ENCODE measurements at regions not wholly inside any gene's neighbourhood (a gene's known extent, or its start where the extent isn't known, plus 50 kb on each side); places are given as distances from the start of the nearest gene placed in this dataset.

DNA sequence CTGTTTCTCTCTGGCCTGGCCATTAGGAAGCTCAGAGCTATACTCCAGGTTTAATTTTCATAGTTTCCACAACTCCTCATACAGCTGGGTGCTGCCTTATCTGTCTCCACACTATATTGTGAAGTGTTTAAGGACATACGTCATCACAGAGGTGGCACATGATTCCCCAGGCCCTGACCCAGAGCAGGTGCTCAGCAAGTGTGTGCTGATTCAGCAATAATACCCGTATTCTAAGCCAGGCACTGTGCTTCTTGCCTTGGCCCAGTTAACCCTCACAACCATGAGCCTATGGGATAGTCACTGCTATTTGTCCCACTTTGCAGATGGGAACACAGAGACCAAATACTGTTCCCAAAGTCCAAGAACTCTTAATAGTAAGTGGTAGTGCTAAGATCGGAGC lies 93.5 kb upstream of the SMIM23 start:
- no peak overlapping the region for H3K4me3 ChIP-seq (replicated peaks; ENCODE audit: insufficient read depth, low read length)
- DNase-seq (ENCODE audit: low read depth in 1 of 2, low spot score in 1 of 2) = no peak
- no peaks in the 10 kb centered on the region for H3K27me3 ChIP-seq (ENCODE audit: insufficient read depth, poor library complexity, severe bottlenecking)
- H3K27ac ChIP-seq (replicated peaks) = no peak overlapping the region
- TF ChIP-seq SPI1 (IDR thresholded peaks at IDR 0.05; ENCODE audit: borderline replicate concordance, low read depth) (no peak), GABPA (IDR thresholded peaks at IDR 0.05; ENCODE audit: low read depth) (no peak), POLR2AphosphoS5 (IDR thresholded peaks at IDR 0.05; ENCODE audit: low read depth) (no peak)
- TF ChIP-seq, protein P1, sequence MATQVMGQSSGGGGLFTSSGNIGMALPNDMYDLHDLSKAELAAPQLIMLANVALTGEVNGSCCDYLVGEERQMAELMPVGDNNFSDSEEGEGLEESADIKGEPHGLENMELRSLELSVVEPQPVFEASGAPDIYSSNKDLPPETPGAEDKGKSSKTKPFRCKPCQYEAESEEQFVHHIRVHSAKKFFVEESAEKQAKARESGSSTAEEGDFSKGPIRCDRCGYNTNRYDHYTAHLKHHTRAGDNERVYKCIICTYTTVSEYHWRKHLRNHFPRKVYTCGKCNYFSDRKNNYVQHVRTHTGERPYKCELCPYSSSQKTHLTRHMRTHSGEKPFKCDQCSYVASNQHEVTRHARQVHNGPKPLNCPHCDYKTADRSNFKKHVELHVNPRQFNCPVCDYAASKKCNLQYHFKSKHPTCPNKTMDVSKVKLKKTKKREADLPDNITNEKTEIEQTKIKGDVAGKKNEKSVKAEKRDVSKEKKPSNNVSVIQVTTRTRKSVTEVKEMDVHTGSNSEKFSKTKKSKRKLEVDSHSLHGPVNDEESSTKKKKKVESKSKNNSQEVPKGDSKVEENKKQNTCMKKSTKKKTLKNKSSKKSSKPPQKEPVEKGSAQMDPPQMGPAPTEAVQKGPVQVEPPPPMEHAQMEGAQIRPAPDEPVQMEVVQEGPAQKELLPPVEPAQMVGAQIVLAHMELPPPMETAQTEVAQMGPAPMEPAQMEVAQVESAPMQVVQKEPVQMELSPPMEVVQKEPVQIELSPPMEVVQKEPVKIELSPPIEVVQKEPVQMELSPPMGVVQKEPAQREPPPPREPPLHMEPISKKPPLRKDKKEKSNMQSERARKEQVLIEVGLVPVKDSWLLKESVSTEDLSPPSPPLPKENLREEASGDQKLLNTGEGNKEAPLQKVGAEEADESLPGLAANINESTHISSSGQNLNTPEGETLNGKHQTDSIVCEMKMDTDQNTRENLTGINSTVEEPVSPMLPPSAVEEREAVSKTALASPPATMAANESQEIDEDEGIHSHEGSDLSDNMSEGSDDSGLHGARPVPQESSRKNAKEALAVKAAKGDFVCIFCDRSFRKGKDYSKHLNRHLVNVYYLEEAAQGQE (IDR thresholded peaks at IDR 0.05; ENCODE audit: insufficient replicate concordance, low read depth) = no peak
- TF ChIP-seq, protein P2, sequence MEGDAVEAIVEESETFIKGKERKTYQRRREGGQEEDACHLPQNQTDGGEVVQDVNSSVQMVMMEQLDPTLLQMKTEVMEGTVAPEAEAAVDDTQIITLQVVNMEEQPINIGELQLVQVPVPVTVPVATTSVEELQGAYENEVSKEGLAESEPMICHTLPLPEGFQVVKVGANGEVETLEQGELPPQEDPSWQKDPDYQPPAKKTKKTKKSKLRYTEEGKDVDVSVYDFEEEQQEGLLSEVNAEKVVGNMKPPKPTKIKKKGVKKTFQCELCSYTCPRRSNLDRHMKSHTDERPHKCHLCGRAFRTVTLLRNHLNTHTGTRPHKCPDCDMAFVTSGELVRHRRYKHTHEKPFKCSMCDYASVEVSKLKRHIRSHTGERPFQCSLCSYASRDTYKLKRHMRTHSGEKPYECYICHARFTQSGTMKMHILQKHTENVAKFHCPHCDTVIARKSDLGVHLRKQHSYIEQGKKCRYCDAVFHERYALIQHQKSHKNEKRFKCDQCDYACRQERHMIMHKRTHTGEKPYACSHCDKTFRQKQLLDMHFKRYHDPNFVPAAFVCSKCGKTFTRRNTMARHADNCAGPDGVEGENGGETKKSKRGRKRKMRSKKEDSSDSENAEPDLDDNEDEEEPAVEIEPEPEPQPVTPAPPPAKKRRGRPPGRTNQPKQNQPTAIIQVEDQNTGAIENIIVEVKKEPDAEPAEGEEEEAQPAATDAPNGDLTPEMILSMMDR (IDR thresholded peaks at IDR 0.05; ENCODE audit: insufficient read depth, low read length) = no peak

DNA sequence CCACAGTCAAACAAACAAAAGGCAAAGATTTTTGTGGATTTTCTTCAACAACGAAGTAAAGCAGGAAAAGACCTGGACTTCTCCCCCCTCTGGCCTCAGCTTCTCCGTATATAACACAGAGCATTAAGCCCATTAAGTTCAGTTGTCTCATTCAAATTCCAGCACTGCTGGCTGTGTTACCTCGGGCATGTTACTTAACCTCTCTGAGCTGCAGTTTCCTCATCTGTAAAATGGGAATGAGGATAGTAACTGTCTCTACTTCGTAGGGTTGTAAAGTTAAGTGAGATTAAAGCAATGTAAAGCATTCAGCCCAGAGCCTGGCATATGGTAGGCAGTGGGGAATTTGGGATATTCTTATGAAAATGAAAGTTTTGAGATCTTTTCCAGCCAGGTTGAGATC lies 92.7 kb upstream of the SMIM23 start:
- no peaks in the 10 kb centered on the region for H3K27me3 ChIP-seq (ENCODE audit: insufficient read depth, poor library complexity, severe bottlenecking)
- DNase-seq (ENCODE audit: low read depth in 1 of 2, low spot score in 1 of 2) = no peak
- TF ChIP-seq, protein P2 (IDR thresholded peaks at IDR 0.05; ENCODE audit: insufficient read depth, low read length) = no peak
- TF ChIP-seq, protein P1 (IDR thresholded peaks at IDR 0.05; ENCODE audit: insufficient replicate concordance, low read depth) = no peak
- TF ChIP-seq POLR2AphosphoS5 (IDR thresholded peaks at IDR 0.05; ENCODE audit: low read depth) (no peak), SPI1 (IDR thresholded peaks at IDR 0.05; ENCODE audit: borderline replicate concordance, low read depth) (no peak), GABPA (IDR thresholded peaks at IDR 0.05; ENCODE audit: low read depth) (no peak)
- H3K4me3 ChIP-seq (replicated peaks; ENCODE audit: insufficient read depth, low read length) = no peak overlapping the region
- no peak overlapping the region for H3K27ac ChIP-seq (replicated peaks)

DNA sequence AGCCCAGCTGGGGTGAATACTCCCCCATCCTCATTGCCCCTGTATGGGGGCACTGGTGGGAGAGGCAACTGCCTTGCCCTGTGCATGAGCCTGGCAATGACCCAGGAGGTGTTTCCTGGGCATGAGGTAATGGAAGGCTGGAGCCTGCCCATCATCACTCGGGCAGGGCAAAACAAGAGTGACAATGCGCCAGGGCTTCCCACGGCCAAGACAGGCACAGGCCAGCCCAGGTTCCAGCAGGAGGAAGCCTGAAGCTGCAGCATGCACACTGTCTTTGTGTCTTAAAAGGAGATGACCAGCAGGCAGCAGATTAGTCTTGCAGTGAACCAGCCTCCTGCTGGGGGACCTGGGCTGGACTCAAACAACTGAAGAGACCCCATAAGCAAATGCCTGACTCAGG lies 92.2 kb upstream of the SMIM23 start:
- Histone ChIP-seq H3K4me3 (replicated peaks; ENCODE audit: insufficient read depth, low read length) (no peak overlapping the region), H3K27me3 (ENCODE audit: insufficient read depth, poor library complexity, severe bottlenecking) (no peaks in the 10 kb centered on the region), H3K27ac (replicated peaks) (no peak overlapping the region)
- no peak for TF ChIP-seq SPI1 (IDR thresholded peaks at IDR 0.05; ENCODE audit: borderline replicate concordance, low read depth)
- TF ChIP-seq POLR2AphosphoS5 (IDR thresholded peaks at IDR 0.05; ENCODE audit: low read depth) = no peak
- TF ChIP-seq, protein P1 (IDR thresholded peaks at IDR 0.05; ENCODE audit: insufficient replicate concordance, low read depth) = no peak
- TF ChIP-seq, protein P2 (IDR thresholded peaks at IDR 0.05; ENCODE audit: insufficient read depth, low read length) = no peak
- no peak for TF ChIP-seq GABPA (IDR thresholded peaks at IDR 0.05; ENCODE audit: low read depth)
- no peak for DNase-seq (ENCODE audit: low read depth in 1 of 2, low spot score in 1 of 2)

All from HL-60 (cell line).